ENCODE measurements at regions not wholly inside any gene's neighbourhood (a gene's known extent, or its start where the extent isn't known, plus 50 kb on each side); places are given as distances from the start of the nearest gene placed in this dataset.

DNA sequence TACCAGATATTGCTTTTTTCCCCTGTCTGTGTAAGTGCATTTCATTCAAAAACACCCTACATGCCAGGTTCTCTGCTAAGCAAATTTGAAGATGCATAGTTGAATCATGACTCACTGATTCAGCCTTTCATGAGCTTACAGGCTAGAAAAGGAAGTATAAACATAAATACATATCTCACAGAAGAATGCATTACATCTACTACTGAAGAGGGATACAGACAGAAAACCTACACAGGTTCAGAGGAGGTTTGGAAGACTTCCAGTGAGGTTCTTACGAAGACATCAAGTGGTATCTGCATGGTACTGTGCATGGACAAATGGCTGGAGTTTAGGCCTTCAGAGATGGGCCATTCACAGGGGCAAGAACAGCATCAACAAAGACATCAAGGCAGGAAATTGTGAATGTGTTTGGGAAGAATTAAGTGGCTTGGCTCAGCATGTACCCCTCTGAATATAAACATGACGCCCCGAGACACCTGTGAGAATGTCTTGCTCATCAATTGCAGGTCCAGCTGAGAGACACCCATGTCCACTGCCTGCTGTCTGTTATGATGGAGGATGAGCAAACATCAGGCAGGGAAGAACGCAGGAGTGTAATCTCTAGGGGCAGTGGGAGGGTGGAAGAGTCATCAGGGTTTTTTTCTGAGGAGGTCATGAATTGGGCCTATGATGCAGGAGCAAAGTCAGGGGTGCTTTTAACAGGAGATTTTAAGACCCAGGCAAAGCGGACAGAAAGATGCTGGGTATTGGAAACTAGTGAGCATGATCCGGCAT, 105.1 kb upstream of the GALNT15 start:
- H3K4me1 ChIP-seq, result peaks cover 0 to 14% (median 4%) of the 10 kb centered on the region in 4 donors
- no peaks in the 10 kb centered on the region for H3K27me3 ChIP-seq
- peak in 1 of 2 donors; percentile 54 for DNase-seq
- H3K36me3 ChIP-seq, result no peaks in the 10 kb centered on the region
- H3K27ac ChIP-seq, result no peak overlapping the region
- H3K4me3 ChIP-seq, result no peak overlapping the region
- TF ChIP-seq POLR2AphosphoS5 (IDR thresholded peaks at IDR 0.05) (no peak), EP300 (IDR thresholded peaks at IDR 0.05) (no peak), POLR2A (IDR thresholded peaks at IDR 0.05) (no peak)
- TF ChIP-seq, protein P1, sequence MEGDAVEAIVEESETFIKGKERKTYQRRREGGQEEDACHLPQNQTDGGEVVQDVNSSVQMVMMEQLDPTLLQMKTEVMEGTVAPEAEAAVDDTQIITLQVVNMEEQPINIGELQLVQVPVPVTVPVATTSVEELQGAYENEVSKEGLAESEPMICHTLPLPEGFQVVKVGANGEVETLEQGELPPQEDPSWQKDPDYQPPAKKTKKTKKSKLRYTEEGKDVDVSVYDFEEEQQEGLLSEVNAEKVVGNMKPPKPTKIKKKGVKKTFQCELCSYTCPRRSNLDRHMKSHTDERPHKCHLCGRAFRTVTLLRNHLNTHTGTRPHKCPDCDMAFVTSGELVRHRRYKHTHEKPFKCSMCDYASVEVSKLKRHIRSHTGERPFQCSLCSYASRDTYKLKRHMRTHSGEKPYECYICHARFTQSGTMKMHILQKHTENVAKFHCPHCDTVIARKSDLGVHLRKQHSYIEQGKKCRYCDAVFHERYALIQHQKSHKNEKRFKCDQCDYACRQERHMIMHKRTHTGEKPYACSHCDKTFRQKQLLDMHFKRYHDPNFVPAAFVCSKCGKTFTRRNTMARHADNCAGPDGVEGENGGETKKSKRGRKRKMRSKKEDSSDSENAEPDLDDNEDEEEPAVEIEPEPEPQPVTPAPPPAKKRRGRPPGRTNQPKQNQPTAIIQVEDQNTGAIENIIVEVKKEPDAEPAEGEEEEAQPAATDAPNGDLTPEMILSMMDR (IDR thresholded peaks at IDR 0.05), result no peak
- intact Hi-C loops (cut with DNase I; ENCODE audit: low total_unique reads), result no loop called here
- WGBS, 5 donors, result 79 to 85% (median 85%) methylated on average over 6 of the region's 6 CpGs
- H3K9me3 ChIP-seq, result no peaks in the 10 kb centered on the region

DNA sequence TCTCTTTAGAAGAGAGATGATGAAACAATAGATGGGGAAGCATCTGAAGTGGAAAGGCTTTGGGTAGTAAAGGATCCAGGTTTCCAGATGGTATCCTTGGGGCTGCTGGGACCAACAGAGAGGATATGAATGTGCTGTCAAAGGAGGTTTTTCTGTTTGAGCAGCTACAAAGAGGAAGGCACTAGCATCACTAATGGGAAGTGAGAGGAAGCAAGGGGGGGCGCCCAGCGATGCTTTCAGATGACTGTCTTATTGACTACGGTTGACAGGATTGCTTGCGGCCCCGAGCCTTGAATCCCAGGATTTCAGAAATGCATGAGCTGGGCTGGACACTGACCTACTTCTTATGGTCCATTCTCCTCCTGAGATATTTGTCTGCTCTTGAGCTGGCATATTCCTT, 103.8 kb upstream of the GALNT15 start:
- Histone ChIP-seq H3K27ac (no peak overlapping the region), H3K4me3 (no peak overlapping the region), H3K9me3 (no peaks in the 10 kb centered on the region), H3K27me3 (no peaks in the 10 kb centered on the region), H3K4me1 (peaks cover 0 to 8% (median 0%) of the 10 kb centered on the region in 4 donors), H3K36me3 (no peaks in the 10 kb centered on the region)
- intact Hi-C loops (cut with DNase I; ENCODE audit: low total_unique reads), result no loop called here
- TF ChIP-seq, protein P1 (IDR thresholded peaks at IDR 0.05), result no peak
- TF ChIP-seq POLR2AphosphoS5 (IDR thresholded peaks at IDR 0.05), result no peak
- TF ChIP-seq POLR2A (IDR thresholded peaks at IDR 0.05), result no peak
- TF ChIP-seq EP300 (IDR thresholded peaks at IDR 0.05), result no peak
- DNase-seq, result no peak
- 74 to 92% (median 88%) methylated on average over 5 of the region's 5 CpGs for WGBS, 5 donors

DNA sequence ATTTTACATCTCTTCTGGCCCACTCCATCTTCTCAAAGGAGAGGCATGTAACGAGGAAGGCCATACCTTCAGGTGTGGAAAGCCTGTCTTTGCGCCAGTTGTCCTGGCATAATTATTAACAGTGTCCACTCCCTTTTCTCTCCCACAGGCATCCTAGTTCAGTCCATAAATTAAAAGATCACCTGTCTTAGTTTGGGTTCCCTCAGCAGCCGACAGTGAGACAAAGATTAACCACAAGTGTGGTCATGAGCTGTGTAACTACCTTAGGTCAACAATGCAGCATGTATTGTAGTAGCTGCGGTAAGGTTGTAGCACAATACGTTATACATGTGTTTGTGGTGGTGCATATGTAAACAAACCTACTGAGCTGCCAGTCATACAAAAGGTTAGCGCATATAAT, 103.3 kb upstream of the GALNT15 start:
- Histone ChIP-seq H3K4me1 (peaks cover 0 to 8% (median 0%) of the 10 kb centered on the region in 4 donors), H3K27me3 (no peaks in the 10 kb centered on the region), H3K36me3 (no peaks in the 10 kb centered on the region), H3K9me3 (no peaks in the 10 kb centered on the region), H3K4me3 (no peak overlapping the region), H3K27ac (no peak overlapping the region)
- DNase-seq, result peak in 1 of 2 donors; percentile 18
- whole genome bisulfite sequencing, 5 donors, result 57 to 77% (median 70%) methylated on average over 6 of the region's 6 CpGs
- intact Hi-C loops (cut with DNase I; ENCODE audit: low total_unique reads), result no loop called here
- TF ChIP-seq POLR2A (IDR thresholded peaks at IDR 0.05) (no peak), EP300 (IDR thresholded peaks at IDR 0.05) (no peak), POLR2AphosphoS5 (IDR thresholded peaks at IDR 0.05) (no peak)
- TF ChIP-seq, protein P1 (IDR thresholded peaks at IDR 0.05), result no peak

DNA sequence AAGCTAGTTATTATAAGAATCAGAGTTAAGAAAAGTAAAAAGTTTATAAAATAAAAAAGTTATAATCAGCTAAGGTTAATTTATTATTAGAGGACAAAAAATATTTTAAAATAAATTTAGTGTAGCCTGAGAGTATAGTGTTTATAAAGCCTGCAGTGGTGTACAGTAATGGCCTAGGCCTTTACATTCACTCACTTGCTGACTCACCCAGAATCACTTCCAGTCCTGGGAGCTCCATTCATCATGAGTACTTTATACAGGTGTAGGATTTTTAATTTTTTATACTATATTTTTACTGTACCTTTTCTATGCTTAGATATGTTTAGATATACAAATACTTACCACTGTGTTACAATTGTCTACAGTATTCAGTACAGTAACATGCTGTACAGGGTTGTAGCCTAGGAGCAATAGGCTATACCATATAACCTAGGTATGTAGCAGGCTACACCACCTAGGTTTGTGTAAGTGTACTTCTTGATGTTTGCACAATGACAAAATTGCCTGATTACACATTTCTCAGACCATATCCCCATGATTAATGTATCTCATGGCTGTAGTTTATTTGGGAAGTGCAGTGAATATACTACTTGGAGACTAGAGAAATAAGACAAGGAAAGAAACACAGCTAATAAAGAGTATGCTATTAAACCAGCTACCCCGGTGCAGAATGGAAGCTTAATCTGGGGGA, 101.9 kb upstream of the GALNT15 start:
- H3K36me3 ChIP-seq, result no peaks in the 10 kb centered on the region
- DNase-seq, result no peak
- peaks cover 0 to 8% (median 0%) of the 10 kb centered on the region in 4 donors for H3K4me1 ChIP-seq
- TF ChIP-seq POLR2AphosphoS5 (IDR thresholded peaks at IDR 0.05) (no peak), EP300 (IDR thresholded peaks at IDR 0.05) (no peak), POLR2A (IDR thresholded peaks at IDR 0.05) (no peak)
- TF ChIP-seq, protein P1 (IDR thresholded peaks at IDR 0.05), result no peak
- 87 to 97% (median 91%) methylated on average over 1 of the region's 1 CpG for WGBS, 5 donors
- H3K4me3 ChIP-seq, result no peak overlapping the region
- no peak overlapping the region for H3K27ac ChIP-seq
- intact Hi-C loops (cut with DNase I; ENCODE audit: low total_unique reads), result no loop called here
- peaks cover 0 to 11% (median 0%) of the 10 kb centered on the region in 4 donors for H3K9me3 ChIP-seq
- H3K27me3 ChIP-seq, result no peaks in the 10 kb centered on the region
